HG02885 (cell line): ENCODE measurements at regions not wholly inside any gene's neighbourhood (a gene's known extent, or its start where the extent isn't known, plus 50 kb on each side); places are given as distances from the start of the nearest gene placed in this dataset.

ENCODE experiments used
- ATAC-seq: cut with Tn5 transposase; IDR thresholded peaks from one replicate; pipeline ENCODE4 v1.9.1; 2021; ENCODE audit warnings: mild to moderate bottlenecking; ENCODE audit not compliant: unreplicated experiment, poor library complexity

GRCh38 chr5:92778261-92778660 lies 802.8 kb downstream of the NR2F1-AS1 start:
- ATAC-seq: no peak

- no peak for ATAC-seq
These were observed 803.6 kb downstream of the NR2F1-AS1 start for GRCh38 chr5:92777421-92777820.

GRCh38 chr5:92775711-92776615 lies 805.1 kb downstream of the NR2F1-AS1 start:
- ATAC-seq: no peak

- no peak for ATAC-seq
These were observed 811.0 kb downstream of the NR2F1-AS1 start for GRCh38 chr5:92769978-92770377.

- ATAC-seq: no peak
These were observed 819.4 kb downstream of the NR2F1-AS1 start for GRCh38 chr5:92761585-92761984.

GRCh38 chr5:92760550-92760949 lies 820.5 kb downstream of the NR2F1-AS1 start:
- no peak for ATAC-seq

GRCh38 chr5:92758552-92758951 lies 822.5 kb downstream of the NR2F1-AS1 start:
- no peak for ATAC-seq

GRCh38 chr5:92749943-92750342 lies 831.1 kb downstream of the NR2F1-AS1 start:
- no peak for ATAC-seq

GRCh38 chr5:92748072-92748676 lies 832.8 kb downstream of the NR2F1-AS1 start:
- ATAC-seq: no peak

GRCh38 chr5:92741906-92742305 lies 839.1 kb downstream of the NR2F1-AS1 start:
- no peak for ATAC-seq

GRCh38 chr5:92734211-92734940 lies 846.6 kb downstream of the NR2F1-AS1 start:
- no peak for ATAC-seq

GRCh38 chr5:92730486-92730885 lies 850.5 kb downstream of the NR2F1-AS1 start:
- ATAC-seq: no peak

GRCh38 chr5:92729088-92729487 lies 851.9 kb downstream of the NR2F1-AS1 start:
- no peak for ATAC-seq

GRCh38 chr5:92715946-92716520 lies 865.0 kb downstream of the NR2F1-AS1 start:
- ATAC-seq: no peak

- no peak for ATAC-seq
These were observed 867.2 kb downstream of the NR2F1-AS1 start for GRCh38 chr5:92713826-92714225.

GRCh38 chr5:92713335-92713743 lies 867.7 kb downstream of the NR2F1-AS1 start:
- ATAC-seq: no peak

GRCh38 chr5:92711956-92712355 lies 869.1 kb downstream of the NR2F1-AS1 start:
- ATAC-seq: no peak

GRCh38 chr5:92704590-92704989 lies 876.4 kb downstream of the NR2F1-AS1 start:
- ATAC-seq: no peak

GRCh38 chr5:92703976-92704375 lies 877.0 kb downstream of the NR2F1-AS1 start:
- ATAC-seq: no peak

GRCh38 chr5:92695123-92696003 lies 885.7 kb downstream of the NR2F1-AS1 start:
- no peak for ATAC-seq
